Left lung (tissue), 4 donors: ENCODE measurements at regions not wholly inside any gene's neighbourhood (a gene's known extent, or its start where the extent isn't known, plus 50 kb on each side); places are given as distances from the start of the nearest gene placed in this dataset.
"Not testable (repeated sequence)": the region's sequence is repeated elsewhere in the genome, so short reads cannot be mapped to it uniquely, and the experiment has no call there.

ENCODE experiments used
- ATAC-seq: fragments of 200-7000 bp; cut with Tn5 transposase; one replicate; pipeline ENCODE4 v1.9.1; 2020; ENCODE audit warnings: moderate library complexity
- DNase-seq, 4 donors: peaks; one replicate each; pipeline ENCODE4 v3.0.0-alpha.2; 2013 to 2020
- H3K27ac ChIP-seq, 2 donors: fragments of 200-600 bp; sonication (generic) in 1 of 2; one replicate each; pipeline versions ENCODE4 v1.5.0 to v1.8.0; 2020 to 2021
- H3K27me3 ChIP-seq, 2 donors: fragments of 200-600 bp; sonication (generic) in 1 of 2; one replicate each; pipeline versions ENCODE4 v1.5.0 to v1.8.0; 2020 to 2021
- H3K36me3 ChIP-seq, 2 donors: fragments of 200-600 bp; sonication (generic) in 1 of 2; one replicate each; pipeline versions ENCODE4 v1.5.0 to v1.8.0; 2020 to 2021
- H3K4me1 ChIP-seq, 2 donors: fragments of 200-600 bp; one replicate each; pipeline ENCODE4 v1.8.0; 2021
- H3K4me3 ChIP-seq, 2 donors: fragments of 200-600 bp; sonication (generic) in 1 of 2; one replicate each; pipeline versions ENCODE4 v1.5.0 to v1.8.0; 2020 to 2021; ENCODE audit warnings: mild to moderate bottlenecking in 1 of 2
- H3K9me3 ChIP-seq, 2 donors: fragments of 200-600 bp; sonication (generic) in 1 of 2; one replicate each; pipeline versions ENCODE4 v1.5.0 to v1.8.0; 2020 to 2021
- CTCF ChIP-seq, 2 donors: fragments of 200-600 bp; sonication (generic) in 1 of 2; IDR thresholded peaks; one replicate each; pipeline versions ENCODE4 v1.5.0 to v1.8.0; 2021; ENCODE audit warnings: antibody characterized with exemption in 2 of 2
- intact Hi-C, 2 donors: fragments of 100-400 bp; cut with DNase I; formaldehyde crosslinking; loops; one replicate each; pipeline versions ENCODE4 v1.11.2 to v1.14.2; 2022
- donor health status: DM: no; HTN: yes; CAD: no.
- donor health status: DM: no; HTN: no; CAD: no.

- no peak for DNase-seq
These were observed 211.3 kb upstream of the SPAG17 start for GRCh38 chr1:118396279-118396678.

GRCh38 chr1:118395430-118395991 lies 210.5 kb upstream of the SPAG17 start:
- H3K27ac ChIP-seq = no peak overlapping the region
- no peak for TF ChIP-seq CTCF (IDR thresholded peaks at IDR 0.05)
- ATAC-seq (no peak), DNase-seq (no peak)
- intact Hi-C loops = no loop called here
- H3K36me3 ChIP-seq = no peaks in the 10 kb centered on the region
- no peaks in the 10 kb centered on the region for H3K4me1 ChIP-seq
- H3K9me3 ChIP-seq = no peaks in the 10 kb centered on the region
- no peaks in the 10 kb centered on the region for H3K27me3 ChIP-seq
- H3K4me3 ChIP-seq = no peak overlapping the region

More at GRCh38 chr1:118396279-118396678, 211.3 kb upstream of the SPAG17 start:
- H3K4me3 ChIP-seq = no peak overlapping the region
- H3K27ac ChIP-seq = no peak overlapping the region
- no peaks in the 10 kb centered on the region for H3K27me3 ChIP-seq
- no peaks in the 10 kb centered on the region for H3K4me1 ChIP-seq
- no peaks in the 10 kb centered on the region for H3K36me3 ChIP-seq
- no peak for ATAC-seq
- intact Hi-C loops = no loop called here
- no peaks in the 10 kb centered on the region for H3K9me3 ChIP-seq
- no peak for TF ChIP-seq CTCF (IDR thresholded peaks at IDR 0.05)

GRCh38 chr1:118390955-118391354 lies 205.9 kb upstream of the SPAG17 start:
- intact Hi-C loops = no loop called here
- Histone ChIP-seq H3K9me3 (no peaks in the 10 kb centered on the region), H3K36me3 (no peaks in the 10 kb centered on the region), H3K4me1 (no peaks in the 10 kb centered on the region), H3K4me3 (no peak overlapping the region), H3K27me3 (no peaks in the 10 kb centered on the region), H3K27ac (no peak overlapping the region)
- no peak for DNase-seq
- ATAC-seq = no peak
- TF ChIP-seq CTCF (IDR thresholded peaks at IDR 0.05) = no peak

GRCh38 chr1:118388301-118388959 lies 203.4 kb upstream of the SPAG17 start:
- TF ChIP-seq CTCF (IDR thresholded peaks at IDR 0.05) = no peak
- no peak for DNase-seq

GRCh38 chr1:118381197-118381869 lies 196.3 kb upstream of the SPAG17 start:
- no peak for ATAC-seq
- intact Hi-C loops = no loop called here

More at GRCh38 chr1:118388301-118388959, 203.4 kb upstream of the SPAG17 start:
- Histone ChIP-seq H3K27ac (no peak overlapping the region), H3K9me3 (no peaks in the 10 kb centered on the region), H3K4me1 (no peaks in the 10 kb centered on the region), H3K36me3 (no peaks in the 10 kb centered on the region), H3K4me3 (no peak overlapping the region), H3K27me3 (no peaks in the 10 kb centered on the region)
- no peak for ATAC-seq
- intact Hi-C loops = no loop called here

GRCh38 chr1:118377183-118377582 lies 192.2 kb upstream of the SPAG17 start:
- H3K36me3 ChIP-seq, H3K4me1 ChIP-seq, H3K27ac ChIP-seq, H3K27me3 ChIP-seq, DNase-seq, intact Hi-C loops, ATAC-seq, H3K4me3 ChIP-seq: not testable (repeated sequence)
- H3K9me3 ChIP-seq = peaks cover 0 to 55% of the 10 kb centered on the region in 2 donors

More at GRCh38 chr1:118381197-118381869, 196.3 kb upstream of the SPAG17 start:
- no peak for DNase-seq
- Histone ChIP-seq H3K27ac (no peak overlapping the region), H3K36me3 (no peaks in the 10 kb centered on the region), H3K27me3 (no peaks in the 10 kb centered on the region), H3K4me3 (no peak overlapping the region), H3K4me1 (no peaks in the 10 kb centered on the region), H3K9me3 (peaks cover 0 to 17% of the 10 kb centered on the region in 2 donors)
- no peak for TF ChIP-seq CTCF (IDR thresholded peaks at IDR 0.05)
